GM12864 (cell line): ENCODE measurements at regions not wholly inside any gene's neighbourhood (a gene's known extent, or its start where the extent isn't known, plus 50 kb on each side); places are given as distances from the start of the nearest gene placed in this dataset.

ENCODE experiments used
- DNase-seq: peaks from one replicate; pipeline ENCODE4 v3.0.0-alpha.2; 2011; ENCODE audit warnings: low read depth
- H3K4me3 ChIP-seq: 2 replicates; pipeline ENCODE4 v1.5.1; 2011; ENCODE audit warnings: mild to moderate bottlenecking, low read depth, low read length, control low read depth
- TF ChIP-seq, protein P1 (sequence below): IDR thresholded peaks from 2 replicates; pipeline ENCODE4 v1.5.1; 2011; ENCODE audit warnings: low read depth, mild to moderate bottlenecking, moderate library complexity, low read length, control low read depth, inconsistent platforms; ENCODE audit errors: missing control alignments

DNA sequence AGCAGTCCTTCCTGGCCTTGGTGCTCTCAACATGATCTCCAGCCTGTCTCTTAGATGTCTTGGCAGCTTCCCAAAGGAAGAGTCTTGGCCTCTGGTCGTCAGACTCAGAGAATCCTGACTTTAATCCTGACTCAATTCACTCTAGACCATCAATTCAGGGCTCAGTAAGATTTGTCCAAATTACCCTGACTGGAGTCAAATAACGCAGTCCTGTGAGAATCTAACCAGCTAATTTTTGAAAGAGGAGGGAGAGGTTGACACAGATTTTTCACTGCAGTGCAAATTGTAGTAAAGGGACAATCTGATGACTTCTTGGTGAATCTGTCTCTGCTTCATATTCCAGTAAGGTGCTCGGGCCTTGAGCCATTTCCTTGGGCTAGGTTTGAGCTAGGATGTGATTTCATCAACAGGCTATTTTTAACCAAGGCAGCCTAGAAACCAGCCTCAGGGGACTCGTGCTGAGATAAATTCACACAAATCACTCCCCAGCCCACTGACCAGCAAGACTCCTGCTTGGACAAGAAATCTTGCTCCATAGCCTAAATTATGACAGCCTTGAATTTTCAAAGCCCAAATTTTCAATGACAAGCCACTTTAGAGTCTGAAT is 257.4 kb downstream of the ENC1 start:
- no peak for DNase-seq

GRCh38 chr5:74382123-74382855 is 258.2 kb downstream of the ENC1 start:
- TF ChIP-seq, protein P1, sequence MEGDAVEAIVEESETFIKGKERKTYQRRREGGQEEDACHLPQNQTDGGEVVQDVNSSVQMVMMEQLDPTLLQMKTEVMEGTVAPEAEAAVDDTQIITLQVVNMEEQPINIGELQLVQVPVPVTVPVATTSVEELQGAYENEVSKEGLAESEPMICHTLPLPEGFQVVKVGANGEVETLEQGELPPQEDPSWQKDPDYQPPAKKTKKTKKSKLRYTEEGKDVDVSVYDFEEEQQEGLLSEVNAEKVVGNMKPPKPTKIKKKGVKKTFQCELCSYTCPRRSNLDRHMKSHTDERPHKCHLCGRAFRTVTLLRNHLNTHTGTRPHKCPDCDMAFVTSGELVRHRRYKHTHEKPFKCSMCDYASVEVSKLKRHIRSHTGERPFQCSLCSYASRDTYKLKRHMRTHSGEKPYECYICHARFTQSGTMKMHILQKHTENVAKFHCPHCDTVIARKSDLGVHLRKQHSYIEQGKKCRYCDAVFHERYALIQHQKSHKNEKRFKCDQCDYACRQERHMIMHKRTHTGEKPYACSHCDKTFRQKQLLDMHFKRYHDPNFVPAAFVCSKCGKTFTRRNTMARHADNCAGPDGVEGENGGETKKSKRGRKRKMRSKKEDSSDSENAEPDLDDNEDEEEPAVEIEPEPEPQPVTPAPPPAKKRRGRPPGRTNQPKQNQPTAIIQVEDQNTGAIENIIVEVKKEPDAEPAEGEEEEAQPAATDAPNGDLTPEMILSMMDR: no peak
- no peak overlapping the region for H3K4me3 ChIP-seq
- DNase-seq: no peak

More for the DNA sequence above, 257.4 kb downstream of the ENC1 start:
- H3K4me3 ChIP-seq: no peak overlapping the region
- TF ChIP-seq, protein P1: no peak

DNA sequence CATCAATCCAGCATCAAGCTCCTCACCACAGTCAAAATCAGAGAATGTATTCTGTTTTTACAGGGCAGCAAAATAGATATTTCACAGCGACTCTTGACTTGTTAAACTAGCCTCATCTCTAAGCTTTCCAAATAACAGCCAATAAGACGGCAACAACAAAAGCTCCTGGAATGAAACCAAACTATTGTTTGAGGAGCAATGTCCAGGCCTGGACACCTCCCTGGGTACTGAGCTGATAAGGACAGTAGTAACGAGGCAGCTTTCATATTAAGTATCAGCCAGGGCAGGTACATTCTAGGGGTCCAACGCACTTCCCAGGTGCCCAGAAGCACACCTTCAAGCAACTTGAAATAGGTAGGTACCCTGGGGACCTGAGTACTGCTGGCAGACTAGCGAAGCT is 260.3 kb downstream of the ENC1 start:
- H3K4me3 ChIP-seq: no peak overlapping the region
- no peak for DNase-seq
- TF ChIP-seq, protein P1: no peak

DNA sequence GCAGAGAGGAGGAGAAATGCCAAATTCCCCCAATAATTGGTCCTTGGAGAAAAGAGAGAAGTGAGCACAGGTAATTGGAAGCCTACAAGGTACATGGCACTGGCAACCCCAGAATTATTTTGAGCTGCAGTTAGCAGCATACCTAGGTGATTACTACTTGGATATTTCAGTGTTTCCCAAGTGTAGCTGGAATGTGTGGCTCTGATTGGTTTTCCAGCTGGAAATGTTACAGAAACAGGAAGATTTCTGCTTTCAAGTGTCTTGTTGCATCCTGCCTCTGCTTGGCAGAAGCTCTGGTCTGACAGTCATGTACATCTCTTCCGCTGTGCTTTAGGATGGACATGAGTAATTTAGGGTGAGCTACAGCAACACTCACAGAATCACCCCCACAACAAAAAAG is 262.1 kb downstream of the ENC1 start:
- no peak for DNase-seq
- H3K4me3 ChIP-seq: no peak overlapping the region
- TF ChIP-seq, protein P1: no peak

- H3K4me3 ChIP-seq: no peak overlapping the region
- no peak for DNase-seq
- TF ChIP-seq, protein P1: no peak
These were observed 264.3 kb downstream of the ENC1 start for GRCh38 chr5:74376187-74376586.

DNA sequence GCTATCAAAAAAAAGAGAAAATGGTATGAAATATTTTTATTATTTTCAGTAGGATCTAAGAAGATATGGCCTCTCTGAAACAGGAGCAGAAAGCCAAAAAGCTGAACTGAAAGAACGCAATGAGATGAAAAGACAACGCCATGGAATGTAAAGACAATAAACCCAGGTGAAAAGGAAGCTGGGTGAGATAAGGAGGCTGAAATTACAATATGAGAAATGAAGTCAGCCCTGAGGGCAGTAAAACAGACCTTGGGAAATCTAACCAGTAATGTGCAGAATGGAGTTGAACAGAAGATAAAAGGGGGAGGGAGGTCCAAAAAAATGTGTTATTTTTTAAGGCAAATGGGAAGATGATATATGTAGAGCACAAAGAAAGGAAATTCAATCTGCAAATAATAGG is 265.3 kb downstream of the ENC1 start:
- DNase-seq: no peak
- TF ChIP-seq, protein P1: no peak

DNA sequence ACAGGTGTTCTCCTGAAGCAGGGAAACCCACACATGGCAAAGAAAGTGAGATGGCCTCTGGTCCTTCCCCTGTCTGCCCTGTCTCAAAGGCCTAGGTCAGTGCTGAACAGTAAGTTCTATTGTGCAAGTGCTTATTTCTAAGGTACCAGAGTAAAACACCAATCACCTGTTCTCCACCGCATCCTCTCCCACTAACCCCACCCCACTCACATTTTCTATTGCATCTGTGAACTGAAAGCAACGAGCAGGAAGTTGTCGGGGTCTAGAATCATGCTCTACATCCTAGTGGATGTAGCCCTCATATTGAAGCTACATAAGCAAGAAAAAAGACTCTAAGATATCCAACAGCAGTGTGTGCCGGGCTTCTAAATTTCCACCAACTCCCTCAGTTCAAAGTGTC is 265.9 kb downstream of the ENC1 start:
- no peak overlapping the region for H3K4me3 ChIP-seq
- DNase-seq: peak; percentile 41
- TF ChIP-seq, protein P1: no peak

More for the DNA sequence above, 265.3 kb downstream of the ENC1 start:
- H3K4me3 ChIP-seq: no peak overlapping the region
